ENCODE measurements at regions not wholly inside any gene's neighbourhood (a gene's known extent, or its start where the extent isn't known, plus 50 kb on each side); places are given as distances from the start of the nearest gene placed in this dataset.
"Not testable (repeated sequence)": the region's sequence is repeated elsewhere in the genome, so short reads cannot be mapped to it uniquely, and the experiment has no call there.

DNA sequence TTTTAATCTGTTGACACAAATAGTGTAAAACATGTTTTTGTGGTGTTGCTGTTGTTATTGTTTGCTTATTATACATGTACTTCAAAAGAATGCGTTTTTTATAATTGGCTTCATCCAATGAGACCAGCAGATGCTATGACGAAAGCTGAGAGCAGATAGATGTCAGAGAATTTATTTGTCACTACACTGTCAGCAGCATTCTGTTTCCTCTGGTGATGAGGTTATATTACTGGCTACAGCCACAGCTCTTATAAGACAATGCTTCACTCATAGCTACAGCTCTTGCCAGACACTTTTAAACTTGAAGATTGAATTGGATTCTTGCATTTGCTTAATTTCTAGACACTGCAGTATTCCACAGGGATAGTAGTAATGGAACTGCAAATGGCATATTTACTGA is 860.5 kb downstream of the TBC1D32 start:
- H3K4me3 ChIP-seq = no peak overlapping the region
- H3K27me3 ChIP-seq = no peaks in the 10 kb centered on the region
- H3K27ac ChIP-seq = no peak overlapping the region
- no peak for DNase-seq
- WGBS, 2 donors = 38 to 39% methylated on average over 2 of the region's 2 CpGs
- TF ChIP-seq POLR2A (IDR thresholded peaks at IDR 0.05) = no peak
- H3K36me3 ChIP-seq (replicated peaks in 1 of 2; ENCODE audit: insufficient read depth in 1 of 2, low read depth in 2 of 2) = no peaks in the 10 kb centered on the region
- no peaks in the 10 kb centered on the region for H3K4me1 ChIP-seq
- no peaks in the 10 kb centered on the region for H3K9me3 ChIP-seq
- no peak for ATAC-seq
- intact Hi-C loops (cut with DNase I) = no loop called here

DNA sequence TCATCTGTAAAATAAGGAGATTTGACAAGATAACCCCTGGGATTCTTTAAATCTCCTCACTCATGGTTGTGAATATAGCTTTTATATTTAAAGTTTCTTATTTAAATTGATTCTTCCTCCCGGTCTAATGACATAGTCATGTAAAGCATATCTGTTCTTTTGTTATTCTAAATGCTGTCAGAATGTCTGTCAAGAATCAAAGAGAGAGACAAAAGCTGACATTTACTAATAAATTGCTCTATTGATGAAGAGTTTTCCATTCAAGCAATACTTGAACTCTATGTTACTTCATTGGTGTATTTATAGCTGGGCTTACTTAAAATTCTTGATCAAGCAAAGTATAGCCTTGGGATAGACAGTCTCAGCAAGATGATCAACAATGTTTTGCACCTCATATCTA is 865.8 kb downstream of the TBC1D32 start:
- WGBS, 2 donors = 50 to 62% methylated on average over 1 of the region's 1 CpG
- DNase-seq = no peak
- intact Hi-C loops (cut with DNase I) = no loop called here
- Histone ChIP-seq H3K4me1 (no peaks in the 10 kb centered on the region), H3K36me3 (replicated peaks in 1 of 2; ENCODE audit: insufficient read depth in 1 of 2, low read depth in 2 of 2) (no peaks in the 10 kb centered on the region), H3K27me3 (no peaks in the 10 kb centered on the region), H3K4me3 (no peak overlapping the region), H3K27ac (no peak overlapping the region), H3K9me3 (no peaks in the 10 kb centered on the region)
- no peak for TF ChIP-seq POLR2A (IDR thresholded peaks at IDR 0.05)
- TF ChIP-seq, protein P1, sequence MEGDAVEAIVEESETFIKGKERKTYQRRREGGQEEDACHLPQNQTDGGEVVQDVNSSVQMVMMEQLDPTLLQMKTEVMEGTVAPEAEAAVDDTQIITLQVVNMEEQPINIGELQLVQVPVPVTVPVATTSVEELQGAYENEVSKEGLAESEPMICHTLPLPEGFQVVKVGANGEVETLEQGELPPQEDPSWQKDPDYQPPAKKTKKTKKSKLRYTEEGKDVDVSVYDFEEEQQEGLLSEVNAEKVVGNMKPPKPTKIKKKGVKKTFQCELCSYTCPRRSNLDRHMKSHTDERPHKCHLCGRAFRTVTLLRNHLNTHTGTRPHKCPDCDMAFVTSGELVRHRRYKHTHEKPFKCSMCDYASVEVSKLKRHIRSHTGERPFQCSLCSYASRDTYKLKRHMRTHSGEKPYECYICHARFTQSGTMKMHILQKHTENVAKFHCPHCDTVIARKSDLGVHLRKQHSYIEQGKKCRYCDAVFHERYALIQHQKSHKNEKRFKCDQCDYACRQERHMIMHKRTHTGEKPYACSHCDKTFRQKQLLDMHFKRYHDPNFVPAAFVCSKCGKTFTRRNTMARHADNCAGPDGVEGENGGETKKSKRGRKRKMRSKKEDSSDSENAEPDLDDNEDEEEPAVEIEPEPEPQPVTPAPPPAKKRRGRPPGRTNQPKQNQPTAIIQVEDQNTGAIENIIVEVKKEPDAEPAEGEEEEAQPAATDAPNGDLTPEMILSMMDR (IDR thresholded peaks at IDR 0.05) = no peak
- ATAC-seq = no peak

DNA sequence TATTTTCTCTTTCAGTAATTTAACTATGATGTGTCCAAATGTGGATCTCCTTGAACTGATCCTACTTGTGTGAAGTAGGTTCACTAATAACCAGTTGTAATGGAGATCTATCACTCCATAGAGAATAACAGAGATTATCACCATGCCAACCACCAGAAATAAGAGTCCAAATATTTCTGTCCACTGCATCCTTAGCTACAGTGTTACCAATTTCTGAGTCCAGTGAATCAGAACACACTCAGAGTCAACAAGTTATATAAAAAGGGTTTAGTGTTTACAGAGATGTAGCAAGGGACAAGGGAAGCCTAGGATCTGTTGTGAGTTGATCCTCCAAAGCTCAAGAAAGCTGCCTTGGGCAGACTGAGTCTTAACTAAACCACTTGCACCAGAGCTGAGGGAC is 882.8 kb downstream of the TBC1D32 start:
- no peaks in the 10 kb centered on the region for H3K9me3 ChIP-seq
- DNase-seq (no peak), ATAC-seq (no peak)
- H3K27me3 ChIP-seq = no peaks in the 10 kb centered on the region
- peaks cover 5% of the 10 kb centered on the region for H3K4me1 ChIP-seq
- no peak overlapping the region for H3K27ac ChIP-seq
- no peaks in the 10 kb centered on the region for H3K36me3 ChIP-seq (replicated peaks in 1 of 2; ENCODE audit: insufficient read depth in 1 of 2, low read depth in 2 of 2)
- no peak overlapping the region for H3K4me3 ChIP-seq
- intact Hi-C loops (cut with DNase I) = no loop called here
- no peak for TF ChIP-seq POLR2A (IDR thresholded peaks at IDR 0.05)
- TF ChIP-seq, protein P1 (IDR thresholded peaks at IDR 0.05) = no peak

DNA sequence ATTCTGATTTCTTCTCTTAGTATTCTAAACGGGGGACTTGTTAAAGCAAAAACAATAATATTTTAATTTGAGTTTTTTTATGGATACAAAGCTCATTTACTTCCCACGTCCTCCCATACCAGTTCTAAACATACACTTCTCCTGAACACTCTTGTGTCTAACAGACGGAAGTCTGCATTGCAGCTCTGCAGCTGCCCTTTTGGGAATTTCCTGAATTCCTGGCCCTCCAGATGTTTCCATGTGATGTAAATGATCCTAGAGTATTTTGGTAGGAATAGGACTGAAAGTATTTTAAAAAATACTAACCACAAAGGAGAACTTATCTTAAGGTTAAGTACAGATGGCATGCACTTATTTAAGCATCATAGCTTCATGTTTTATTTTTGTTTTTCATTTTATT is 886.7 kb downstream of the TBC1D32 start:
- intact Hi-C loops (cut with DNase I) = no loop called here
- H3K27me3 ChIP-seq = no peaks in the 10 kb centered on the region
- H3K9me3 ChIP-seq = no peaks in the 10 kb centered on the region
- peaks cover 5% of the 10 kb centered on the region for H3K4me1 ChIP-seq
- ATAC-seq = no peak
- DNase-seq = no peak
- no peak for TF ChIP-seq POLR2A (IDR thresholded peaks at IDR 0.05)
- TF ChIP-seq, protein P1 (IDR thresholded peaks at IDR 0.05) = no peak
- no peaks in the 10 kb centered on the region for H3K36me3 ChIP-seq (replicated peaks in 1 of 2; ENCODE audit: insufficient read depth in 1 of 2, low read depth in 2 of 2)
- WGBS, 2 donors = 42 to 59% methylated on average over 3 of the region's 3 CpGs
- H3K27ac ChIP-seq = no peak overlapping the region
- no peak overlapping the region for H3K4me3 ChIP-seq

DNA sequence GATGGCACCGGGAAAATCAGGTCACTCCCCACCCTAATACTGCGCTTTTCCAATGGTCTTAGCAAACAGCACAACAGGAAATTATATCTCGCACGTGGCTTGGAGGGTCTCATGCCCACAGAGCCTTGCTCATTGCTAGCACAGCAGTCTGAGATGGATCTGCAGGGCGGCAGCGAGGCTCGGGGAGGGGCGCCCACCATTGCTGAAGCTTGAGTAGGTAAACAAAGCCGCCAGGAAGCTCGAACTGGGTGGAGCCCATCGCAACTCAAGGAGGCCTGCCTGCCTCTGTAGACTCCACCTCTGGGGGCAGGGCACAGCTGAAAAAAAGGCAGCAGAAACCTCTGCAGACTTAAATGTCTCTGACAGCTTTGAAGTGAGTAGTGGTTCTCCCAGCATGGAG is 901.4 kb downstream of the TBC1D32 start:
- DNase-seq; intact Hi-C loops (cut with DNase I); H3K27ac ChIP-seq; H3K27me3 ChIP-seq; H3K36me3 ChIP-seq (replicated peaks in 1 of 2; ENCODE audit: insufficient read depth in 1 of 2, low read depth in 2 of 2); H3K9me3 ChIP-seq; H3K4me3 ChIP-seq; ATAC-seq; H3K4me1 ChIP-seq: not testable (repeated sequence)
- WGBS, 2 donors = 71 to 84% methylated on average over 9 to 11 of the region's 11 CpGs

DNA sequence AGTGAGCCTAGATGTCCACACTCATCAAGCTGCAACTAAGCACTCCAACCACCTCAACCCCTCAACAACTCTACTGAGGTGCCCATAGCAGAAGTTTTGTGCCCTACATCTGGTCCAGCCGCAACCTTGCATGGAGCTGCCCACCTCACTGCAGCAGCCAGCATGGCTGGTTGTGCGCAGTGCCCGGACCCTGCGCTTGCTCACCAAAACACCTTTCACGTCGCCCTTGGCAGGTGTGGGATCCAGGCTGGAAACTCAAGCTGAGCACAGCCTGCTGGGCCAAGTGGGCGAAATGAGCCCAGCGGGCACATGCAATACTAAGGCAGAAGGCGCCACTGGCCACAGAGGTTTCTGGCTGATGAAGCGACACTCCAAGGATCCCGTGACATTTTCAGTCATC is 902.4 kb downstream of the TBC1D32 start:
- ATAC-seq (no peak), DNase-seq (no peak)
- H3K27me3 ChIP-seq = no peaks in the 10 kb centered on the region
- no peaks in the 10 kb centered on the region for H3K36me3 ChIP-seq (replicated peaks in 1 of 2; ENCODE audit: insufficient read depth in 1 of 2, low read depth in 2 of 2)
- WGBS, 2 donors = 86 to 91% methylated on average over 9 to 11 of the region's 11 CpGs
- intact Hi-C loops (cut with DNase I) = no loop called here
- H3K9me3 ChIP-seq = no peaks in the 10 kb centered on the region
- TF ChIP-seq POLR2A (IDR thresholded peaks at IDR 0.05) = no peak
- TF ChIP-seq, protein P1 (IDR thresholded peaks at IDR 0.05) = no peak
- no peaks in the 10 kb centered on the region for H3K4me1 ChIP-seq
- H3K4me3 ChIP-seq = no peak overlapping the region
- H3K27ac ChIP-seq = no peak overlapping the region

Measured in body of pancreas (tissue), 4 donors.